Muscle of leg (tissue), 3 donors: ENCODE measurements at regions not wholly inside any gene's neighbourhood (a gene's known extent, or its start where the extent isn't known, plus 50 kb on each side); places are given as distances from the start of the nearest gene placed in this dataset.
"Not testable (repeated sequence)": the region's sequence is repeated elsewhere in the genome, so short reads cannot be mapped to it uniquely, and the experiment has no call there.

Experiments used
- DNase-seq: peaks from one replicate; pipeline ENCODE4 v3.0.0; 2013
- H3K27ac ChIP-seq: one replicate; pipeline ENCODE4 v1.5.1; 2013; ENCODE audit warnings: mild to moderate bottlenecking, low read length, control low read depth
- H3K27me3 ChIP-seq: one replicate; pipeline ENCODE4 v1.6.1; 2013; ENCODE audit warnings: low read length; ENCODE audit not compliant: control insufficient read depth, insufficient read depth
- H3K36me3 ChIP-seq: one replicate; pipeline ENCODE4 v1.6.1; 2013; ENCODE audit warnings: low read length; ENCODE audit not compliant: control insufficient read depth, insufficient read depth
- H3K4me1 ChIP-seq: one replicate; pipeline ENCODE4 v1.6.1; 2013; ENCODE audit warnings: low read length; ENCODE audit not compliant: control insufficient read depth, insufficient read depth
- H3K4me3 ChIP-seq: one replicate; pipeline ENCODE4 v1.5.1; 2013; ENCODE audit warnings: low read length, control low read depth
- H3K9me3 ChIP-seq: replicated peaks from 2 replicates; pipeline ENCODE4 v1.6.1; 2013; ENCODE audit warnings: low read depth, low read length; ENCODE audit not compliant: control insufficient read depth
- WGBS: methylation state at CpG from one replicate; pipeline ENCODE4 v1.1.5; 2013; ENCODE audit warnings: missing lambda C conversion rate; ENCODE audit not compliant: insufficient coverage; 5-methylcytosine and 5-hydroxymethylcytosine counted together

DNA sequence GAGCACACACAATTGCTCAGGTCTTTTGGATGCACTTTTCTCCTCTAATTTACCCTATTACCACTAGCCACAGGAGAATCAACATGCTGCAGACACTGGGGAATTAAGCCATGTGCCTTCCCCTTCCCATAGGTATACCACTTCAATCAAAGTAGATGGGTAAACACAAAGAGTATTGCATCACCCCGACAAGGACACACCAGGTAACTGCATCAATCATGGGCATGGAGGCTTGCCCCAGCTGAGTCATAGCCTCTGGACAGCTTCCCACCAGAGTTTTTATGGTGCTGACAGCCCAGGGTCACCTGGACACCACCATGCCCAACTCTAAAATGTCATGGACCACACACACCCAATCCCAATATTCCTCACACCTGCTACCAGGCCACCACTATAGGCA, 197.2 kb upstream of the AR start:
- 67% methylated on average over 1 of the region's 1 CpG for WGBS
- Histone ChIP-seq H3K9me3 (no peaks in the 10 kb centered on the region), H3K27ac (no peak overlapping the region), H3K4me1 (no peaks in the 10 kb centered on the region), H3K27me3 (no peaks in the 10 kb centered on the region), H3K4me3 (no peak overlapping the region), H3K36me3 (no peaks in the 10 kb centered on the region)
- DNase-seq = no peak

DNA sequence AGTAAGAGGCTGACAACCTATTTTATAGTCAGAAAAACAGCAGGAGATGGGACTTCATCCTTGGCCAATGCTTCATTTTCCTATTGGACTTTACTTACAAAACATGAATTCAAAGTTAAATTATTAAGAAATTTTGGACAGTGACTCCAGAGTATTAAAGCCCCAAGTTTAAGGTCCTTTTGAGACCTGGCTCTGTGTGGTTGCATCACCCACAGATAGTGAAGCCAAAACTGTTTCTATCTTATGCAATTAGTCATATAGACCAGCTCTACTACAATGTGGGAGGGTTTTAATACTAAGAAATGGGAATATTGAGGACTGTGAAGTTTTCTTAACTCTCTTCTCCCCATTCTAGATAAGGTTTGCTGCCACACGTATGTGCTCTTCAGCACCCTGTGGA, 196.7 kb upstream of the AR start:
- Histone ChIP-seq H3K27me3 (no peaks in the 10 kb centered on the region), H3K27ac (no peak overlapping the region), H3K4me1 (no peaks in the 10 kb centered on the region), H3K4me3 (no peak overlapping the region), H3K36me3 (no peaks in the 10 kb centered on the region), H3K9me3 (no peaks in the 10 kb centered on the region)
- DNase-seq = no peak
- no CpG with 5 or more reads among the region's 1 CpG for WGBS

- H3K27me3 ChIP-seq = no peaks in the 10 kb centered on the region
- no peaks in the 10 kb centered on the region for H3K9me3 ChIP-seq
- no peaks in the 10 kb centered on the region for H3K4me1 ChIP-seq
- no peak overlapping the region for H3K27ac ChIP-seq
- H3K4me3 ChIP-seq = no peak overlapping the region
- peak; percentile 0 for DNase-seq
- H3K36me3 ChIP-seq = no peaks in the 10 kb centered on the region
- no CpG with 5 or more reads among the region's 2 CpGs for WGBS
These were observed 192.4 kb upstream of the AR start for GRCh38 chrX:67351411-67351810.

GRCh38 chrX:67353651-67354370, 190.0 kb upstream of the AR start:
- no peaks in the 10 kb centered on the region for H3K36me3 ChIP-seq
- H3K4me1 ChIP-seq = no peaks in the 10 kb centered on the region

GRCh38 chrX:67361267-67361666, 182.6 kb upstream of the AR start:
- not testable (repeated sequence) for DNase-seq, H3K36me3 ChIP-seq, H3K27ac ChIP-seq, H3K27me3 ChIP-seq, H3K4me3 ChIP-seq, H3K9me3 ChIP-seq, H3K4me1 ChIP-seq
- WGBS = no CpG with 5 or more reads among the region's 2 CpGs

More at GRCh38 chrX:67353651-67354370, 190.0 kb upstream of the AR start:
- H3K4me3 ChIP-seq = no peak overlapping the region
- no peak overlapping the region for H3K27ac ChIP-seq
- WGBS = no CpG with 5 or more reads among the region's 2 CpGs
- no peak for DNase-seq
- H3K9me3 ChIP-seq = peaks cover 2% of the 10 kb centered on the region
- H3K27me3 ChIP-seq = no peaks in the 10 kb centered on the region

DNA sequence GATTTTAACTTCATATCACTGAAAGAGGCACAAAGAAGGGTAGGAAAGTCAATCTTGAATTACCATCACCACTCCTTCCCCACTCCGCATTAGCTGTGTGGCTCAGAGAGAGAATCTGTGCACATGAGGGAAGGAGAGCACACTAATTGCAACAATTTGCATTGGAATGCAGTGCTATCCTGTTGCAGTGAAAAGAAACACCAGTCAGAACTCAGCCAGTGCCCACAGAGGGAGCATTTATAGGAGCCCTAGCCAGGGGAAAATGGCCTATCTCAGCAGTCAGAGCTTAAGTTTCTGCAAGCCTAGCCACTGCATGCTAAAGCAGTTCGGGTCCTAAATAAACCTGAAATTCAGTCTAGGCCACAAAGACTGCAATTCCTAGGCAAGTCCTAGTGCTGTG, 159.4 kb upstream of the AR start:
- no peak overlapping the region for H3K27ac ChIP-seq
- no peak for DNase-seq
- H3K9me3 ChIP-seq = no peaks in the 10 kb centered on the region
- 73% methylated on average over 1 of the region's 2 CpGs for WGBS
- no peak overlapping the region for H3K4me3 ChIP-seq
- H3K4me1 ChIP-seq = no peaks in the 10 kb centered on the region
- H3K36me3 ChIP-seq = no peaks in the 10 kb centered on the region
- H3K27me3 ChIP-seq = no peaks in the 10 kb centered on the region

GRCh38 chrX:67408423-67409079, 135.3 kb upstream of the AR start:
- no peak for DNase-seq
- H3K27ac ChIP-seq = no peak overlapping the region
- no peaks in the 10 kb centered on the region for H3K27me3 ChIP-seq
- H3K4me1 ChIP-seq = no peaks in the 10 kb centered on the region
- H3K36me3 ChIP-seq = no peaks in the 10 kb centered on the region
- H3K4me3 ChIP-seq = no peak overlapping the region
- peaks cover 12% of the 10 kb centered on the region for H3K9me3 ChIP-seq
- WGBS = 77% methylated on average over 13 of the region's 19 CpGs

DNA sequence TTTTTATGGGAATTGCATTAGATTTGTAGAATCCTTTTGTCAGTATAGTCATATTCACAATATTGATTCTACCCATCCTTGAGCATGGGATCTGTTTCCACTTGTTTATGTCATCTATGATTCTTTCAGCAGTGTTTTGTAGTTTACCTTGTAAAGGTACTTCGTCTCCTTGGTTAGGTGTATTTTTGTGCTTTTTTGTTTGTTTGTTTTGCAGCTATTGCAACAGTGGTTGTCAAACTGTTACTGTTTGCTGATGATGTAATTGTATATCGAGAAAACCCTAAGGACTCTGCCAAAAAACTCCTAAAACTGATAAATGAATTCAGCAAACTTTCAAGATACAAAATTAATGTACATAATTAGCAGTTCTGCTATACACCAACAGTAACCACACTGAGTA, 127.9 kb upstream of the AR start:
- Histone ChIP-seq H3K4me1 (no peaks in the 10 kb centered on the region), H3K27me3 (no peaks in the 10 kb centered on the region), H3K4me3 (no peak overlapping the region), H3K36me3 (no peaks in the 10 kb centered on the region), H3K27ac (no peak overlapping the region), H3K9me3 (peaks cover 11% of the 10 kb centered on the region)
- no peak for DNase-seq
- no CpG with 5 or more reads among the region's 2 CpGs for WGBS

DNA sequence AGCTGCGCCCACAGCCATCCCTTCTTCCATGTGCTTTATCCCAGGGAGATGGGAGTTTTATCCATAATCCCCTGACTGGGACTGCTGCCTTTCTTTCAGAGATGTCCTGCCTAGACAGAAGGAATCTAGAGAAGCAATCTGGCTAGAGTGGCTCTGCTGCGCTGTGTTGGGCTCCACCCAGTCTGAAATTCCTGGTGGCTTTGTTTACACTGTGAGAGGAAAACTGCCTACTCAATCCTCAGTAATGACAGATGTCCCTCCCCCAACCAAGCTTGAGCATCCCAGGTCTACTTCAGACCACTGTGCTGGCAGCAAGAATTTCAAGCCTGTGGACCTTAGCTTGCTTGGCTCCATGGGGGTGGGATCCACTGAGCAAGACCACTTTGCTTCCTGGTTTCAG, 116.9 kb upstream of the AR start:
- Histone ChIP-seq H3K9me3 (peaks cover 6% of the 10 kb centered on the region), H3K4me1 (no peaks in the 10 kb centered on the region), H3K36me3 (no peaks in the 10 kb centered on the region), H3K4me3 (no peak overlapping the region), H3K27me3 (no peaks in the 10 kb centered on the region), H3K27ac (no peak overlapping the region)
- no peak for DNase-seq
- WGBS = 100% methylated on average over 1 of the region's 2 CpGs

DNA sequence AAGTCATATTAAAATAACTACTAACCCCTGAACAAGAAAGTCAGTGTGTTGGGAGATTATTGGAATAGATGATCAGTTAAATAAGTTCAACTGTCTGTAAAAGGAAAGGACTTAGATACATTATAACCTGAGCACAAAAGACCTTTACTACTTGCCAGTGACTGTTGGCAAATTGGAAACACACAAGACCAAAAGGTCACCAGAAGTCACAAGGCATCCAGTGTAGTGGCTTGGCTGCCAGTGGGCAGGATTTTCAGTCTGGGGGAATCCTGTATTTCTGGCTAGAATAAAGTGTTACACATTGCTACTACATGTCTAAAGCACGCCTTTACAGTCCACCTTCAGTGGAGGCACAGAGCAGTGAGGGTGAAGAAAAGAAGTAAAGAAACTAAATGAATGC, 108.3 kb upstream of the AR start:
- Histone ChIP-seq H3K4me1 (no peaks in the 10 kb centered on the region), H3K4me3 (no peak overlapping the region), H3K9me3 (no peaks in the 10 kb centered on the region), H3K27ac (no peak overlapping the region), H3K27me3 (no peaks in the 10 kb centered on the region), H3K36me3 (no peaks in the 10 kb centered on the region)
- WGBS = no CpG with 5 or more reads among the region's 1 CpG
- DNase-seq = no peak
